ENCODE measurements at regions not wholly inside any gene's neighbourhood (a gene's known extent, or its start where the extent isn't known, plus 50 kb on each side); places are given as distances from the start of the nearest gene placed in this dataset.

- H3K4me3 ChIP-seq (ENCODE audit: low read depth, low read length): no peak overlapping the region
- DNase-seq (ENCODE audit: low read depth): no peak
- no peak for TF ChIP-seq CTCF (conservative IDR thresholded peaks at IDR 0.05; ENCODE audit: low read depth, low read length)
These were observed 121.8 kb upstream of the NTM start for GRCh38 chr11:131248588-131248987.

- no peak for DNase-seq (ENCODE audit: low read depth)
- H3K4me3 ChIP-seq (ENCODE audit: low read depth, low read length): no peak overlapping the region
- TF ChIP-seq CTCF (conservative IDR thresholded peaks at IDR 0.05; ENCODE audit: low read depth, low read length): no peak
These were observed 117.2 kb upstream of the NTM start for GRCh38 chr11:131253142-131253655.

- DNase-seq (ENCODE audit: low read depth): peak; percentile 2
- no peak overlapping the region for H3K4me3 ChIP-seq (ENCODE audit: low read depth, low read length)
- TF ChIP-seq CTCF (conservative IDR thresholded peaks at IDR 0.05; ENCODE audit: low read depth, low read length): no peak
These were observed 116.7 kb upstream of the NTM start for GRCh38 chr11:131253656-131254151.

- TF ChIP-seq CTCF (conservative IDR thresholded peaks at IDR 0.05; ENCODE audit: low read depth, low read length): no peak
- H3K4me3 ChIP-seq (ENCODE audit: low read depth, low read length): no peak overlapping the region
- no peak for DNase-seq (ENCODE audit: low read depth)
These were observed 116.2 kb upstream of the NTM start for GRCh38 chr11:131254254-131254653.

DNA sequence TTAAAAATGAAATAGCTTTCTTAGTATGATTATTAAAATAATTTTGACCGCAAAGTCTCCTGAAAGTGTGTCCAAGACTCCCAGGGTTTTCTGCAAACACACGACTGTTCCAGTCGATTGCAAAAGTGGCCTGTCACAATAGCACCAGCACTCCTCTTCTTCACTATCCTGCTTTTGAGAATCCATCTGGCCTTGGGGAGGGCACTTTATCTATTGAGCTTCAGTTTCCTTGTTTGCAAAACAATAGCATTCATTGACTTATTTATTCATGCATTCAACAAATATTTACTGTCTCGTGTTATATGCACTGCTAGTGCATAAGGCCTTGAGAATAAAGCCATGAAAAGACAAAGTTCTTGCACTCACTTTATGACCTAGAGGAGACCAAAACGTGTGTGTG, 96.2 kb upstream of the NTM start:
- no peak overlapping the region for H3K4me3 ChIP-seq (ENCODE audit: low read depth, low read length)
- TF ChIP-seq CTCF (conservative IDR thresholded peaks at IDR 0.05; ENCODE audit: low read depth, low read length): no peak
- no peak for DNase-seq (ENCODE audit: low read depth)

DNA sequence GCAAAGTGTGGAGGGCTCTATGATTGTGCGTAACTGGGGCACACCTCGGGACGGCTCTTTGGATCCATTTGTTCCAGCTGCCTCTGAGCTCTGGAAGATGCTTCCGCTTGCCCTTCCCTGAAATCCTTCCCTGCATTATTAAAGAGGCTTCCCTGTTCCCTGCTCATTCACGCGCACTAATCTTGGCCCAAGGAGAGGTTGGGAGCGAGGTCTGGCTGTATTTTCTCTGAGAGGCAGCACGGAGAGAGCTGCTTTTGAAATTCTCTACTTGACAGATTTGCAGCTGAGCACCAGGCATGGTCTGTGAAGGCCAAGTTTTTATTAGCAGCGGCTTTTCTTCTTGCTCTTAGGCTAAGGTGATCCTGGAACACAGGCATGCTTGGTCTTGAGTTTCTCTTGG, 94.8 kb upstream of the NTM start:
- DNase-seq (ENCODE audit: low read depth): no peak
- no peak overlapping the region for H3K4me3 ChIP-seq (ENCODE audit: low read depth, low read length)
- no peak for TF ChIP-seq CTCF (conservative IDR thresholded peaks at IDR 0.05; ENCODE audit: low read depth, low read length)

GRCh38 chr11:131278472-131278871, 91.9 kb upstream of the NTM start:
- no peak overlapping the region for H3K4me3 ChIP-seq (ENCODE audit: low read depth, low read length)
- no peak for TF ChIP-seq CTCF (conservative IDR thresholded peaks at IDR 0.05; ENCODE audit: low read depth, low read length)

More at GRCh38 chr11:131278472-131278871, 91.9 kb upstream of the NTM start:
- no peak for DNase-seq (ENCODE audit: low read depth)
